Retinal pigment epithelial cell (primary cell): ENCODE measurements at regions not wholly inside any gene's neighbourhood (a gene's known extent, or its start where the extent isn't known, plus 50 kb on each side); places are given as distances from the start of the nearest gene placed in this dataset.

Source experiments
- DNase-seq: peaks from one replicate; pipeline ENCODE4 v3.0.0-alpha.2; 2010; ENCODE audit warnings: low read depth
- H3K4me3 ChIP-seq: 2 replicates; pipeline ENCODE4 v1.5.1; 2011; ENCODE audit warnings: mild to moderate bottlenecking, low read length, control low read depth, moderate library complexity
- TF ChIP-seq, protein P1 (sequence below): conservative IDR thresholded peaks from 2 replicates; pipeline ENCODE4 v1.5.1; 2011; ENCODE audit warnings: low read depth, low read length, control low read depth, inconsistent platforms

DNA sequence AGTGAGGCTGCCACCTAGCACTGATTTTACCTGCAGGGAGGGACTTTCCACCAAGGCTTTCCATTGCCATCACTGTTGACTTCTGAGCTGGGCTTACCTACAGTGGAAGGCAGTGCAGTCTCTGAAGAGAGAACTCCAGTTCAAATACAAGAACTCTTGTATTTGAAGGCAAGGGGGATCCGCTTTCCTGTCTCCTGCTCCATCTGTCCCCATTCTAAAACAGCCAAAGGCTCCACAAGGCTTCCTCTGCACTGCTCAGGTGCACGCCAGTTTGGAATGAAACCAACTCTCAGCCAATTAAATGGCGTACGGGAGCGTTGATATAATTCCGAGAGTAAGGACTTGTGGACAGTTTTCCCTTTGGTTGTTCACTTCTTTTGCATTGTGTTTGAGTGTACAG lies 66.0 kb upstream of the CXCL14 start:
- TF ChIP-seq, protein P1, sequence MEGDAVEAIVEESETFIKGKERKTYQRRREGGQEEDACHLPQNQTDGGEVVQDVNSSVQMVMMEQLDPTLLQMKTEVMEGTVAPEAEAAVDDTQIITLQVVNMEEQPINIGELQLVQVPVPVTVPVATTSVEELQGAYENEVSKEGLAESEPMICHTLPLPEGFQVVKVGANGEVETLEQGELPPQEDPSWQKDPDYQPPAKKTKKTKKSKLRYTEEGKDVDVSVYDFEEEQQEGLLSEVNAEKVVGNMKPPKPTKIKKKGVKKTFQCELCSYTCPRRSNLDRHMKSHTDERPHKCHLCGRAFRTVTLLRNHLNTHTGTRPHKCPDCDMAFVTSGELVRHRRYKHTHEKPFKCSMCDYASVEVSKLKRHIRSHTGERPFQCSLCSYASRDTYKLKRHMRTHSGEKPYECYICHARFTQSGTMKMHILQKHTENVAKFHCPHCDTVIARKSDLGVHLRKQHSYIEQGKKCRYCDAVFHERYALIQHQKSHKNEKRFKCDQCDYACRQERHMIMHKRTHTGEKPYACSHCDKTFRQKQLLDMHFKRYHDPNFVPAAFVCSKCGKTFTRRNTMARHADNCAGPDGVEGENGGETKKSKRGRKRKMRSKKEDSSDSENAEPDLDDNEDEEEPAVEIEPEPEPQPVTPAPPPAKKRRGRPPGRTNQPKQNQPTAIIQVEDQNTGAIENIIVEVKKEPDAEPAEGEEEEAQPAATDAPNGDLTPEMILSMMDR, result no peak
- no peak overlapping the region for H3K4me3 ChIP-seq

DNA sequence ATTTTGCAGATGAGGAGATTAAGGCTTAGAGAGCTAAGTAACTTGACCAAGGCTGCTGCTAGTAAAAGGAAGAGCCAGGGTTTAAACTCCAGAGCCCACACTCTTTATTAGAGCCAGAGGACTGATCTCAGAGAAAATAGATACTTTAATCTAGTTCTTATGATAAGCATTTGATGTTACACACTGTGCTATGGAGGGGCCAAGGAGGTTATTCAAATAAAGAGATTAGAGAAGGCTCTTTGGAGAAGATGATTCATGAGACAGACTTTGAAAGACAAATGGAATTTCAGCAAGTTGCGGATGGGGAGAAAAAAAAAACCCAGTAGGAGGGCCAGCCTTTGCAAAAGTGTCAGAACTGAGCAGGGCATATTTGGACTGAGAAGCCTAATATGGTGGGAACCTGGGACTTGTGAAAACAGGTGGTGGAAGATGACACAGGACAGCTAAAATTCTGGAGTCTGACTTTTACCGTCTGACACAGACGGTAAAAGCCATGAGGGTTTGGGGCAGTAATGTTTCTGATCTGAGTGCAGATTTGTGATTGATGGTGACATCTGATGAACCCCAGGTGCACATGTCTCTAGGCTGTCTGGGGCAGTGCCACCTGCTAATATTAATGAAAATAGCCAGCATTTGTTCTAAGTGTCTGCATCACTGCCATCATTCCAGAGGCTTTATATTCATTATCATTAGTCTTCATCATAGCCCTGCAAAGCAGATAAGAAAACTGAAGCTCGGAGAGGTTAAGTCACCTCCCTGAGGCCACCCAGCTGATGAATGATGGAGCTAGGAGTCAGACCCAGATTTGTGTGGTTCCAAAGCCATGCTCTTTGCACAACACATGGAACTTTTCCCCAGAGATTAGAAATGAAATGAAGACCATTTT lies 65.3 kb upstream of the CXCL14 start:
- TF ChIP-seq, protein P1, result no peak
- no peak for DNase-seq
- no peak overlapping the region for H3K4me3 ChIP-seq

More for the DNA sequence above, 66.0 kb upstream of the CXCL14 start:
- no peak for DNase-seq

DNA sequence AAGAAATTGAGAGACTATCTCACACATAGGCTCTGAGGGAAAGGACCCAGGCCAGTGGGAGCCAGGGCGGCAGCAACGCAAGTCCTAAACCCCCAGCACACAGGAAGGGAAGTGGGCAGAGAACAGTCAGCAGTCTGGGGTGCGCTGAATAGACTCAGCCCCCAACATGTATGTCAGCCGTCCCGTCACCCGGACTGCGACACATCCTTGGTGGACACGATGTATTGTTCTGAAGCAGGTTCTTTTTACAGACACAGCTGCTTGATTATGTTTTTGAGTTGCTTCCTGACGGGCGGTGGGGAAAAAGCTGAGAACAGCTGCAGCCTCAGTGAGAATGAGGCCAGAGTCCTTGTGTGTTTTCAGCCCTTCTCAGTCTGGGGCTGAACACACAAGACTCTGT lies 64.1 kb upstream of the CXCL14 start:
- TF ChIP-seq, protein P1, result no peak
- DNase-seq, result no peak
- no peak overlapping the region for H3K4me3 ChIP-seq

- no peak for DNase-seq
- TF ChIP-seq, protein P1, result no peak
- H3K4me3 ChIP-seq, result no peak overlapping the region
Observed at GRCh38 chr5:135642488-135642870, 63.7 kb upstream of the CXCL14 start.

DNA sequence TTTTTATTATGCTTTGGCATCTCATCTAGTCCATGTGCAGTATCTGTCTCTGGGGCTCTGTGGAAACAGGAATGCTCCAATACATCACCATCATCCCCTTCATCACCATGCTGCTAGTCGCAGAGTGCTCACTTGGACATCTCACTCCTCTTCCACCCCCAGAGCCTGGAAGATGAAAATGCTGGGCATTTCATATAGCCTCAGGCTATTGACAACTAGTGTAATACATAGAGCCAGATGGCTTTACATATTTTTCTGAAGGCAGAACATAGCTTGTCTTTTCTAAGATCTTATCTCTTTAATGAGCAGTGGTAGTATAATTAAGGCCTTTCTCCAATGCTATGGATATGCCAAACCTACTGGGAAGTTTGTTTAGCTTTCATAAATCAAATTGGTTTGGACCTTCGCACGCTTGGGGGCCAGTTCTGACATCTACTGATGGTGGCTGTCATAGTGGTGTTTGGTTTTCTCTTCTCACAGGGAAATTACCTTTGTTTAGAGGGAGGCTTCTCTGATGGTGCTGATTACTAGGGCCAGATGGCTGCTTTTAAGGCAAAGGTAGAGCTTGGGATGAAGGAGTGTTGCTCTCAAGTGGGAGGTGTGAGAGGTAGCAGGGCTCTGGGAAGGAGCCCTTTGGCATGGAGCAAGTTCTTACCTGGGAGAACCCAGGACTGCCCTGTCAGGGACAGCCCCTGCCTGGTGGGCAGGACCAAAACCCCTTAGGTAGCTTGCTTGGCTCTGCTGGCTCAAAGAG lies 63.1 kb upstream of the CXCL14 start:
- no peak for DNase-seq
- TF ChIP-seq, protein P1, result no peak
- H3K4me3 ChIP-seq, result no peak overlapping the region

DNA sequence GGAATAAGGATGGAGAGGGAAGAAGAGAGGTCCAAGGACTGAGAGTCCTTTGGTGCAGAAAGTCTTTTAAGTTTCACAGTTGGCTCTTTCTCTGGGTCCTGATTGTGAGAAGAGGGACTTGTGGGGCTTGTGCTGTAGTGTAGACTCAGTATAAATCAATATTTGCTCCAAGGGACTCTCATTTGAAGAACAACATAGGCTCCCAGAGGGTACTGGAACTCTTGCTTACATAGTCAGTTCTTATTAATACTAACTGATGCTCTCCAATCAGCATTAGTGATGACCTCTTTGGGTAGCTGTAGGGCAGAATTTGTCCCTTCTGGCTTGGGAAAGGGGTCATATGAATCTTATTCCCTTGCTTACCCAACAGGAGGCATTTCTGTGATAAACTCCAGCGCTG lies 62.5 kb upstream of the CXCL14 start:
- DNase-seq, result no peak
- H3K4me3 ChIP-seq, result no peak overlapping the region
- TF ChIP-seq, protein P1, result no peak
